GM18505 (cell line): ENCODE measurements at regions not wholly inside any gene's neighbourhood (a gene's known extent, or its start where the extent isn't known, plus 50 kb on each side); places are given as distances from the start of the nearest gene placed in this dataset.

ENCODE experiments used
- ATAC-seq: cut with Tn5 transposase; IDR thresholded peaks from one replicate; pipeline ENCODE4 v1.9.1; 2021; ENCODE audit not compliant: unreplicated experiment
- POLR2A ChIP-seq: IDR thresholded peaks from 4 replicates; pipeline ENCODE4 v1.6.1; 2011; ENCODE audit warnings: borderline replicate concordance; ENCODE audit not compliant: insufficient read depth, insufficient read length; ENCODE audit errors: extremely low read depth

DNA sequence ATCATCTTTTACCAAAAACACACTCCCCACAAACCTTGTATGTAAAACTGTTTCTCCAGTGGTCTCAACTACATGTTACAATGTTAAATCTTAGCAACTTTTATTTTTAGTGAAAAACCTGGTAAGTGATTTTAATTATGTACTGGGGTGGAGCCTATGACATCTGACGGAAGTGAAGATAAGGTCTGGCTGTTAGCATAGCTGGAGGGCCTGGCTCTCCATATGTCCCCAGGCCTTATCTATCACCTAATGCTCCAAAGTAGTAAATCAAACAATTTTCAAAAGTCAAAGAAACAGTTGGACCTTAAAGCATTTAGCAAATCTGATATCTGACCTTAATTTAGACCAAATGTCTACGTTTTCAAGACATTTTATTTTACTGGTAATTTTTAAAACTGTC is 173.6 kb upstream of the SMAD3 start:
- ATAC-seq, result no peak
- TF ChIP-seq POLR2A, result no peak

DNA sequence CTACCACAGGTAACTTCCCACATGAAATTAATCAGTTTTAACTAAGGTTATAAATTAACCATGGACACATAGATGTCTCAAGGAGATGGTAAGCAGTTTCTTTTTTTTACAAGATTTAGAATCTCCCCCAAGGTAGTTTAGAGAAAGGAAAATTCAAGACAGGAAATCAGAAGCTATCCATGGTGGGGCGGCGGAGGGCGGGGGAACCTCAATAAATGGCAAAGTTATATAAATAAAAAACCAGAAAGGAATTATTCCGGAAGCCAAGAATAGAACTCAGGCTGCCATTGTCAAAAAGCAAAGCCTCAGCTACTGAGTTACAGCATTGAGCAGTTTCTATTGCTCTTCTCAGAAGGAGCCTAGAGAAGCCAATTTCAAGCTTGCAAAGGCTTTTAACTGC is 172.1 kb upstream of the SMAD3 start:
- no peak for TF ChIP-seq POLR2A
- ATAC-seq, result no peak

GRCh38 chr15:66894363-66894762 is 171.0 kb upstream of the SMAD3 start:
- ATAC-seq, result no peak
- TF ChIP-seq POLR2A, result no peak

- no peak for TF ChIP-seq POLR2A
- no peak for ATAC-seq
Observed at GRCh38 chr15:66894986-66895780, 170.2 kb upstream of the SMAD3 start.

DNA sequence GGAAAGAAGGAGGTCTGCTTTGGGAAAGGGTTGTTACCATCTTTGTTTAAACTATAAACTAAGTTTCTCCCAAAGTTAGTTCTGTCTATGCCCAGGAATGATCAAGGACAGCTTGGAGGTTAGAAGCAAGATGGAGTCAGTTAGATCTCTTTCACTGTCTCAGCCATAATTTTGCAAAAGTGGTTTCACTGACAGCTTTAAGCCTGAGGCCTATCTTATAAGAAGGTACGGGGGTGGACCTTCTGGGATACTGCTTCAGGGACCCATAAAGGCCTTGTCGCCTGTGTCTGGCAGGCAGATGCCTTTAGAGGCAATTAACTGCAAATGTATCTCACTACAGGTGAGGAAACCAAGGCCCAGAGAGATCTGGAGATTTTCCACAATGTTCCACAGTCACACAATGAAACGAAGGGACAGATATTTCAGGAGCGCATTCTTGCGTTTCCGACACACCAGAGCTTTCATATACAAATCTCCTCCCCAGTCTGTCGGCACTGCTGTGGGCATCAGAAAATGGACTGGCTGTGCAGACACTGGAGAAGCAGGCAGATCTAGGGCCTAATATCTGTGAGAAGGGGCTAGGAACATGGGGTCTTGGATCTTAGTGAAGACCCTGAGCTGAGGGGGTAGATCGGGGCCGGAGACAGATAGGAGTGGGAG is 169.5 kb upstream of the SMAD3 start:
- no peak for TF ChIP-seq POLR2A
- no peak for ATAC-seq

DNA sequence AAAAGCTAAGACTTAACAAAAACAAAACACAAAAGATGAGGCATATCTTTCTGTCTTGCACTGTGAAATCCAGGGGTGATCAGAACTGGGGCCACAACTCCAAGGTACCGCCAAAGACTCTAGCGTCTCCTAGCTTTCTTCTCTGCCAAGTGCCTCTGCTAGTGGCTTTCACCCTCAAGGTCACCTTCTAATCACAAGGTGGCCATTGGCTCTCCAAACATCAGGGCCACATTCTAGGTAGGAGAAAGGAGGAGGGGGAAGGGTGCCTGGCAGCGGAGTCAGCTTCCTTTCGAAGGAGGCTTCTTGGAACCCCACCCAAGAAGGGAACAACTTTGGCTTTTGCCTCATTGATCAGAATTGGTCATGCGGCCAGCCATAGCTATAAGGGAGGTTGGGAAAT is 168.8 kb upstream of the SMAD3 start:
- no peak for TF ChIP-seq POLR2A

GRCh38 chr15:66897416-66897815 is 168.0 kb upstream of the SMAD3 start:
- ATAC-seq, result no peak
- TF ChIP-seq POLR2A, result no peak

More for the DNA sequence above, 168.8 kb upstream of the SMAD3 start:
- ATAC-seq, result no peak

- ATAC-seq, result no peak
- TF ChIP-seq POLR2A, result no peak
Observed at GRCh38 chr15:66897971-66898370, 167.4 kb upstream of the SMAD3 start.

DNA sequence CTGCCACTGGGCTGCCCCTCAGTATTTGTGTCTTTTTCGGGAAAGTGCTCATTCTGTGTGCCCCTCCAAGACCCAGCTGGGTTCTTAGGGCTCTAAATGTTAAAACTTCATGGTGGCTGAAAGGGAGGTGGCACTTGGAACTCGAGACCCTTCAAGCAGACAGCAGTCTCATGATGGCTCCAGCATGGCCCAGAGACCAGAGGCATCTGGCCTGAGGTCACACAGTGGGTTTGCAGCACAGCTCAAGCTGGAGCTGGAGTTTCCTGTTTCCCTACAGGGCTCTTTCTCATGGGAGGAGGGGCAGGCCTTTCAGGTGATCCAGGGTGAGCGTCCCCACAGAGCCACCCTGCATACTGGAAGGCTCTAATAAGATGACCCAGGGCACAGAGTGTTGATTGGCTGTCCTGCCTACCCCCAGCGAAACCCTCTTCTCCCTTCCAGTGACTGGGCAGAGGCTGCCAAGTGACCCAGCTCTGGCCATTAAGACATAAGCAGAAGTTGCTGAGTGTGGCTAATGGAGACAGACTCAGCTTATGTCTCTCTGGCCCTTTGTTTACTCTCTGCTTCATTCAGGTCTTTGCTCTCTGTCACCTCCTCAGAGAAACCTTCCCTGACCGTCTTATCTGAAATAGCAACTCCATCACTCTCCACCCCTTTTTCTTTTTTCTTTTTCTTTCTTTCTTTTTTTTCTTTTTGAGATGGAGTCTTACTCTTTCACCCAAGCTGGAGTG is 166.6 kb upstream of the SMAD3 start:
- no peak for TF ChIP-seq POLR2A
- ATAC-seq, result no peak

DNA sequence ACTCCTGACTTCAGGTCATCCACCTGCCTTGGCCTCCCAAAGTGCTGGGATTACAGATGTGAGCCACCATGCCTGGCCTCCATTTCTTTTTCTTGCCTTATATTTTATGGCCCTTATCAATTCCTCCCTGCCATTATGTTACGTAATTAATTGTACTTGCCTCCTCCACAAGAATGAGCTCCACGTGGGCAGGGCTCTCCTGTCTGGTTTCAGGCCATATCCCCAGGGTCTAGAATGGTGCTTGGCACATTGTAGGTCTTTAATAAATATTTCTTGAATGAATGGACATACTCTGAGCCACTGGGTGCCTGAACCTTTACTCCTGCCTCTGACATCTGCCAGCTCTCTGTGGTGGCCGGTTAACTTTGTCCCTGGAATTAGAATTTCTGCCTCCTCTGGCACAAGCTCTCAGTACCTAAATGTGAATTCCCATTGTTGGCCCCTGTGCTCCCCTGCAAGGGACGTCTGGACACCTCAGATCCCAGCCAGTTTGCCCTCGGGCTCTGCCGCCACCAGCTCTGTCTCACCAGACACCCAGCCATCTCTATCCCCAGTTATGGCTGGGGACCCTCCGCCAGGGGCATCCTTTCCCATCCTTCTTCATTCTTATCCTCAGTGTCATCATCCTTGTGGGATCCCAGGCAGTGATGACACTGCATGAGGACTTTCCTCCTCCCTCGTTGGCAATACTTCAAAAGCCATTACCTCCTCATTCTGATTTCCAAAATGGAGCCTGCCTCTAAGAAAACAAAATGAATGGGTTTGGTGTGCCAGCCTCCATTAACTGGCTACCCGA is 165.6 kb upstream of the SMAD3 start:
- ATAC-seq, result no peak
- no peak for TF ChIP-seq POLR2A

DNA sequence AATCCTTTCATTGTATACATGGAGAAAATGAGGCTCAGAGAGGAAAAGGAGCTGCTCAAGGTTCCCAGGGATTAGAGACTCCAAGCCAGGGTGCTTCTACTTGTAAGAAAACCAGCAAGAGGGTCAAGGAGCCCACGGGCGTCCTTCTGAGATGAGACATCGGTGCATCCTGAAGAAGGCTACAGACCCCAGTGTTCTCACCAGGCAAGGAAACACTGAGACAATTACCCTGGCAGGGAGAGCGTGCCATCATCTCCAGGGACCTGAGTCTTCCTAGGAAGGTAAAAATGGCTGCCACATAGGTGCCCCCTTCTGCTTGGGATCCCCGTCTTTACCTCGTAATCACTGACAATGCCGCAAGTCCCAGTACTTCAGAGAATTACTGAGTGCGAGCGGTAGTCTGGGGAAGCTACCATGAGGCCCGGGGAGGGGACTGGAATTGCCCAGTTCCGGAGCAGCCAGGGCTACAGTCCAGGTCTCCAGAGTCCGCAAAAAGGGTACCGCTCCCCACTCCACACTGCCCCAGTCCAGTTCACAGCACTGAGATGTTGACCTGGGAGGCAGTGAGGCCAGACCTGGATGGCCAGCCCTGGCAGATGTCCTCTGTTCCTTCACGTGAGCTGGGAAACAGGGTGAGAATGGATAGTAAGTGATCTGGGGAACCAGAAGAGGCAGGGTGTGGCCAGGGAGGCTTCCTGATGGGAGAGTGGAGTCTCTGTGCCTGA is 164.7 kb upstream of the SMAD3 start:
- TF ChIP-seq POLR2A, result no peak
- no peak for ATAC-seq

GRCh38 chr15:66901336-66902100 is 163.9 kb upstream of the SMAD3 start:
- no peak for TF ChIP-seq POLR2A
- no peak for ATAC-seq
